Parathyroid adenoma (tissue), 2 donors: ENCODE measurements at regions not wholly inside any gene's neighbourhood (a gene's known extent, or its start where the extent isn't known, plus 50 kb on each side); places are given as distances from the start of the nearest gene placed in this dataset.

Experiments used
- H2AFZ ChIP-seq: fragments of 300-600 bp; sonication (generic); one replicate; pipeline ENCODE4 v1.7.0; 2017; ENCODE audit warnings: antibody characterized with exemption, mild to moderate bottlenecking
- H3K27ac ChIP-seq: fragments of 300-600 bp; sonication (generic); one replicate; pipeline ENCODE4 v1.7.0; 2017
- H3K27me3 ChIP-seq: fragments of 300-600 bp; sonication (generic); one replicate; pipeline ENCODE4 v1.7.0; 2017; ENCODE audit warnings: low read length; ENCODE audit not compliant: control insufficient read depth, insufficient read depth
- H3K36me3 ChIP-seq: fragments of 300-600 bp; sonication (generic); one replicate; pipeline ENCODE4 v1.7.0; 2017; ENCODE audit warnings: low read length; ENCODE audit not compliant: control insufficient read depth, insufficient read depth
- H3K4me1 ChIP-seq: fragments of 300-600 bp; sonication (generic); one replicate; pipeline ENCODE4 v1.7.0; 2017; ENCODE audit warnings: control low read depth
- H3K4me2 ChIP-seq: fragments of 300-600 bp; sonication (generic); one replicate; pipeline ENCODE4 v1.7.0; 2017; ENCODE audit warnings: low read length
- H3K4me3 ChIP-seq: fragments of 300-600 bp; sonication (generic); one replicate; pipeline ENCODE4 v1.7.0; 2017; ENCODE audit warnings: low read depth, low read length
- H3K79me2 ChIP-seq: fragments of 300-600 bp; sonication (generic); one replicate; pipeline ENCODE4 v1.7.0; 2017; ENCODE audit warnings: control low read depth
- H3K9ac ChIP-seq: fragments of 300-600 bp; sonication (generic); one replicate; pipeline ENCODE4 v1.7.0; 2017; ENCODE audit warnings: mild to moderate bottlenecking
- H3K9me3 ChIP-seq: fragments of 300-600 bp; sonication (generic); one replicate; pipeline ENCODE4 v1.7.0; 2017; ENCODE audit warnings: low read length; ENCODE audit not compliant: control insufficient read depth
- CTCF ChIP-seq: fragments of 300-600 bp; sonication (generic); IDR thresholded peaks from one replicate; pipeline ENCODE4 v1.7.0; 2017; ENCODE audit warnings: antibody characterized with exemption, mild to moderate bottlenecking
- donor health status: primary hyperparathyroidism.

- no peaks in the 10 kb centered on the region for H3K79me2 ChIP-seq
- no peak overlapping the region for H3K27ac ChIP-seq
- H3K36me3 ChIP-seq: no peaks in the 10 kb centered on the region
- no peaks in the 10 kb centered on the region for H3K27me3 ChIP-seq
- no peak for TF ChIP-seq CTCF
- H3K9ac ChIP-seq: no peak overlapping the region
- H3K4me2 ChIP-seq: no peak overlapping the region
- H2AFZ ChIP-seq: no peak overlapping the region
- H3K9me3 ChIP-seq: no peaks in the 10 kb centered on the region
- no peak overlapping the region for H3K4me3 ChIP-seq
- no peaks in the 10 kb centered on the region for H3K4me1 ChIP-seq
These were observed 300.3 kb upstream of the MGAT5 start for GRCh38 chr2:133953524-133953923.

- no peak overlapping the region for H2AFZ ChIP-seq
- H3K4me1 ChIP-seq: no peaks in the 10 kb centered on the region
- no peaks in the 10 kb centered on the region for H3K9me3 ChIP-seq
- TF ChIP-seq CTCF: no peak
- H3K9ac ChIP-seq: no peak overlapping the region
- no peaks in the 10 kb centered on the region for H3K27me3 ChIP-seq
- H3K4me2 ChIP-seq: no peak overlapping the region
- H3K4me3 ChIP-seq: no peak overlapping the region
- H3K36me3 ChIP-seq: no peaks in the 10 kb centered on the region
- no peaks in the 10 kb centered on the region for H3K79me2 ChIP-seq
- no peak overlapping the region for H3K27ac ChIP-seq
These were observed 299.2 kb upstream of the MGAT5 start for GRCh38 chr2:133954636-133955035.

- no peak overlapping the region for H3K4me2 ChIP-seq
- no peaks in the 10 kb centered on the region for H3K36me3 ChIP-seq
- no peak overlapping the region for H3K27ac ChIP-seq
- no peak for TF ChIP-seq CTCF
- no peak overlapping the region for H3K4me3 ChIP-seq
- no peak overlapping the region for H2AFZ ChIP-seq
- H3K27me3 ChIP-seq: no peaks in the 10 kb centered on the region
- H3K9ac ChIP-seq: no peak overlapping the region
- H3K9me3 ChIP-seq: no peaks in the 10 kb centered on the region
- H3K79me2 ChIP-seq: no peaks in the 10 kb centered on the region
- no peaks in the 10 kb centered on the region for H3K4me1 ChIP-seq
These were observed 298.7 kb upstream of the MGAT5 start for GRCh38 chr2:133955169-133955568.

- no peaks in the 10 kb centered on the region for H3K4me1 ChIP-seq
- H2AFZ ChIP-seq: no peak overlapping the region
- H3K9ac ChIP-seq: no peak overlapping the region
- no peaks in the 10 kb centered on the region for H3K36me3 ChIP-seq
- H3K9me3 ChIP-seq: no peaks in the 10 kb centered on the region
- no peak for TF ChIP-seq CTCF
- no peaks in the 10 kb centered on the region for H3K79me2 ChIP-seq
- no peak overlapping the region for H3K4me2 ChIP-seq
- H3K27ac ChIP-seq: no peak overlapping the region
- no peaks in the 10 kb centered on the region for H3K27me3 ChIP-seq
- no peak overlapping the region for H3K4me3 ChIP-seq
These were observed 297.4 kb upstream of the MGAT5 start for GRCh38 chr2:133956434-133956935.

- Histone ChIP-seq H3K4me3 (no peak overlapping the region), H3K4me2 (no peak overlapping the region), H3K9me3 (no peaks in the 10 kb centered on the region)
These were observed 296.0 kb upstream of the MGAT5 start for GRCh38 chr2:133957724-133958480.

More at GRCh38 chr2:133957724-133958480, 296.0 kb upstream of the MGAT5 start:
- no peaks in the 10 kb centered on the region for H3K4me1 ChIP-seq
- no peak overlapping the region for H2AFZ ChIP-seq
- no peak overlapping the region for H3K9ac ChIP-seq
- H3K36me3 ChIP-seq: no peaks in the 10 kb centered on the region
- H3K27ac ChIP-seq: no peak overlapping the region
- H3K79me2 ChIP-seq: no peaks in the 10 kb centered on the region
- H3K27me3 ChIP-seq: no peaks in the 10 kb centered on the region
- no peak for TF ChIP-seq CTCF
